GM18909 (cell line): ENCODE measurements at regions not wholly inside any gene's neighbourhood (a gene's known extent, or its start where the extent isn't known, plus 50 kb on each side); places are given as distances from the start of the nearest gene placed in this dataset.

Experiments used
- ATAC-seq: cut with Tn5 transposase; IDR thresholded peaks from one replicate; pipeline ENCODE4 v1.9.1; 2021; ENCODE audit warnings: mild to moderate bottlenecking; ENCODE audit not compliant: unreplicated experiment, poor library complexity

DNA sequence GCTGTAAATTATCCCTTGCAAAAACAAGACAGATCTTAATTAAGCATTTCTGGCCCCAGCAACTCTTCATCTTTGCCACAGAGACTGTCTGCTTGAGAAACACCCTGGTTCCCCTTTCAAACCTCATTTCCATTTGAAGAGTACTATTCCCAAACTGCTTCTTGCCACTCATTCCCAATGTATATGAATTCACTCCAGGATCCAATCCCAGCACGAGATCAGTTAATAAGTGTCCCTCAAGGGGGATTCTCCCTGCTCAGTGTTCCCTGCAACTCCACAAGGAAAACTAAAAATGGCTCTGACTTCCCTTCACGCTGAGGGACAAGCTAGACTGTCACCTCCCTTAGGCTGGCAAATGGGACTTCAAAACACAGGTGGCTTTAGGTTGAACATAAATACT is 173.2 kb downstream of the SIPA1L2 start:
- no peak for ATAC-seq

DNA sequence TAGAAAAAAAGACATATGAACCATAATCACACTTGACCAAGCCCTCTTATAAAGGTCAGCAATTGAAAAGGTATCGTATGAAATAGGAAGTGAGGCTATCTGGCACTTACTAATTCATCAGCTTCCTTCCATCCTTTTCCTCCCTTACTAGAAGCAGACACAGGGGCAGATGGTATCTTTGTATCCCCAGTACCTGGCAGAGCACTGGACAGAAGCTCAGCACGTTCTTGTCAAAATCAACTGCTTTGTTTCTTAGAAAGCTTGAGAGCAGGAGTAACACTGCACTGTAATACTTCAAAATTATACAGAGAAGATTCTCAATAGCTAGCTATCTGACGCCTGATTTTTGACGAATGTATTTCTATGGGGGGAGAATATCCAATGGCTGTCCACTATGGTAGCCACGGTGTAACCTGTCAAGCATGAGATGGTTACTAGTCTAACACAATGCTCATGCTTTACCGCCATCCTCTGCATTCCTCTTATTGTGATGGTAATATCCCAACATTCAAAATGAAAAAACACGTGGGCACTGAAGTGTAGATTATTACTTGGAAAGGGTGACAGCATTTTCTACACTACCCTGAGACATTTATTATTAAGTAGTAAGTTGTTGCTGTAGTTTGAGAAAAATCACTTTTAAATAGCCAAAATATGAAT is 175.6 kb downstream of the SIPA1L2 start:
- ATAC-seq, result no peak

DNA sequence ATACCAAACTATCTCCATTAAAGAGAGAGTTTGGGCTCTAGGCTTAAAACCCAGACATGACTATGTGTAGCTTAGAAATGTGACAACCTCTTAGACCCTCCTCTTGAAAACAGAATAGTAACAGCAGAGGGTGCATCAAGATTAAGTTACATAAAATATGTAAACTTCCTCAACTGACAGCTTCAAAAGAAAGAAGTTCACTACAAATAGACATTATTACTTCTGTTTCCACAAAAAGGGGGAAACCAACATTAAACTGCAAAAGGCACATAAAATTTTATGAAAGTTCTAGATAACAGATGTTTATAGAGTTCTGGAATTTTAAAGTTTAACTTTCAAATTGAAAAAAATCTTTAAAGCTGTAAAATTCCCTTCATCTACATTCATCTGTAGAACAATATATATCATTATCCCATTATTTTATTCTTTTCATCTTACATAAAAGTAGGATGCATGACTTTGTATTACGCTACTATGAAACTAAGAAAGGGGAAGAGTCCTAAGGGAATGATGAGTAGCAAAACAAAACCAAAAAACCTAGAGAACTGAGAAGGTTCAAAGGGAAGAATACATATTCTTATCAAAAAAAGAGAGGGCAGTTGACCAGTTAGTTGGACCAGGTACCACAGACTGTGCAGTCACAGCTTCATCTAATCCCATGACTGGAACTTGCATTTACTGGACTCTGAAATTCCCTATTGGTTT is 177.0 kb downstream of the SIPA1L2 start:
- ATAC-seq, result no peak

DNA sequence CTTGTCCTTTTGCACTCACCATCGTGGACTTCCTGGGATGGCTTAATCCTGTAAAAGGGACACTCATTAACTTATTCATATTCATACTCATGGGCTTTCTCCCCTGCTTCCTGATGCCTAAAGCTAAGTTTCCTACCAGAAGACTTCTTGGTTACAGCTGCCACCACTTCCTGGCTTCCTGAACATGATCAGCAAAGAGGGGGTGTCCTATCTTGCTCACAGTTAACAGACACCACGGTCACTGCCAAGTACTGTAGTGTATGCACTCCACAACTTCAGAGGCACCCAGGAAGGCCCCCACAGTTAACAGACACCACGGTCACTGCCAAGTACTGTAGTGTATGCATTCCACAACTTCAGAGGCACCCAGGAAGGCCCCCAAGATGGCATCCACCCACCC is 177.8 kb downstream of the SIPA1L2 start:
- ATAC-seq, result no peak

DNA sequence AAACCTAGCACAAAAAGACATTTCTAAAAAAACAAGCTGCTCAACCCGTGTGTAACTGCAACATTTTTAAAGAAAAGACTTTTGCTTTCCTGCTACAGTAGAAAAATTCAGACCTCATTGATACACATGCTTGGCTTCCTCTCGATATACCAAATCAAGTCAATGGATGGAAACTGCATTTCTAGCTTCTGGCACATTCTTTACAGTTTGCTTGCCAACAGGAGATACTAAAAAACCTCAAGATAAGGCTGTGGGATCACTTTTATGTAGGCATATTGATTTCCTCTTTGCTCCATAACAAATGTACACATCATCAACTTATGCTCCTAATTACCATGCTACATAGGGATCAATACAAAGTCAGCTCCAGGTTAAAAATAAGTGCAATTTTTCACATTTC is 178.4 kb downstream of the SIPA1L2 start:
- no peak for ATAC-seq

DNA sequence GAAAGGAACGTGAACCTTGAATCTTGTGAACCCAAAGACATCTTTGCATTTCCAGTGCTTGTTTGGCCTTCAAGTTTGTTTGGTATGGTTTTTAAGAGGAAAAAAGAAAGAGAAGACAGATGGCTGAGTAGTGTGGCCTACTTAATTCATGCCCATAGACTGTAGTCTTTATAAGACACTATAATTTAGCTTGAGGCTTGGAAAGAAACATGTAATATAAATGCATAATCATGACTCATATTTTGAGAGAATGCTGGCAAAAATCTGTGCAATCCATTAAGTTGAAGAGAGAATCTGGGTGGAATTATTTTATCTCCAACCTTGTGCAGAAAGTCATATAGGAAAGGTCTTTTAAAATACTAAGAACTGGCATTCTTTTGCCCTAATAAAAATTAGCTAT is 179.3 kb downstream of the SIPA1L2 start:
- no peak for ATAC-seq

DNA sequence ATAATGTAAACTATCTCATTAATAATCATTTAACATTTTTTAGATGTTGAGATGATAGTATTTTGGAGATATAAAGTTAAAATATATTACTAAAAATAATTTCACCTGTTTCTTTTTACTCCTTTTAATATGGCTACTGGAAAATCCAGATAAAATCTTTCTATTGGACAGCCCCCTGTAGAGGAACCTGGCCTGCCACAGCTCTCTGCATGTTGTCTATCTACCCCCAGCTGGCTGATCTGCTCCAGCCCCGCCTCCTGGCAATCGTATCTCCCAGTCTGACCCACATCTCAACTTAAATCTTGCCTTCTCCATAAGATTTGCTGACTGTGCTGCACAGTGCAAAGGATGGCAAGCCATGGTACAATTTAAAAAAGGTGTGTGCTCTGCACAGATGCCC is 182.8 kb downstream of the SIPA1L2 start:
- ATAC-seq, result no peak

DNA sequence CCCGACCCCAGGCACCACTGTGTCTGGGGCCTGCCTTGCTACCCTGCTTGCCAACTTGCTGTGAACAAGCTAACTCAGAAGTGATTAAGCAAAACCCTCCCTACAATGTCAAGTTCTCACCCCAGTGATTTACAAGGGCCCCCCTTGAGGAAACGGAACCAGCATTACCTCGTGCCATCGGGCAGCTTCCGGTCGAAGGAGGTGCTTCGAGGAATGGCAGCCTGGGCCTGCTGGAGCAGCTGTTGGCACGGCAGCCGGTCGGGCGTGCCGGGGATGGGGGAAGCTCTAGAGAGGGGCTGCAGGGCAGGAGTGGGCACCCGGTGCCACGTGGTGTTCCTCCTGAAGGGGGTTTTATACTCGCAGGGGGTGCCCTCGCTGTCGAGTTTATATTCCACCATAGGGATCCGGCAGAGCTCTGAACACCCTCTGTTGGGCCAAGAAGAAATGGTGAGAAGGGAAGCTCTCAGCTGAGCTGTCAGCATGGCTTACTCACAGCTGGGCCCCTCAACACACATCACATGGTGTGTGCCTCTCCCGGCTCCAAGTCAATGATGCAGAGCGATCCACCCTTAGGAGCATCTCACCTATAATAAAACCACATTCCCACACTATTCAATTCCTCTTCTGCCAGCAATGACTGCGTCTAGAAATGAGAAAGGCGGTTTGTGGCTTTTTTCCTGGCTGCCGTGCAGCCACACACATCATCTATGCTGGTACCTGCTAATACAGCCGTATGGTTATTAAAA is 184.4 kb downstream of the SIPA1L2 start:
- ATAC-seq, result no peak

DNA sequence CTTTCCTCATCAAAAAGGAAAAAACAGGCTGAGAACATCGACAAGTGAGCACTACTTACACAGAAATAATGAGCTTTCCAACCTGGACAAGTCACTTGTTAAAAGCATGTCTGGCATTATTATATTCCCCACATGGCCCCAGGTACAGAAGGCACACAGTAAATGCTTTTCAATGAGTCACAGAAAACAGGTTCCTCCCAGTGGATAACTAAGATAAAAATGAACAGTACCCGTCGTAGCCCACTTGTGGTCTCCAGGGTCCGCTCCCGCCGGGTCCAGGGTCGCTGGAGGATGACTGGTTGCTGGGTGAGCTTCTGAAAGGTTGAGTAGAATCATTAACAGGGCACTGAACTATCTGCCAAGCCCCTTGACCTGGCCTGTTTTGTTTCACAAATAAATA is 186.6 kb downstream of the SIPA1L2 start:
- ATAC-seq, result no peak

DNA sequence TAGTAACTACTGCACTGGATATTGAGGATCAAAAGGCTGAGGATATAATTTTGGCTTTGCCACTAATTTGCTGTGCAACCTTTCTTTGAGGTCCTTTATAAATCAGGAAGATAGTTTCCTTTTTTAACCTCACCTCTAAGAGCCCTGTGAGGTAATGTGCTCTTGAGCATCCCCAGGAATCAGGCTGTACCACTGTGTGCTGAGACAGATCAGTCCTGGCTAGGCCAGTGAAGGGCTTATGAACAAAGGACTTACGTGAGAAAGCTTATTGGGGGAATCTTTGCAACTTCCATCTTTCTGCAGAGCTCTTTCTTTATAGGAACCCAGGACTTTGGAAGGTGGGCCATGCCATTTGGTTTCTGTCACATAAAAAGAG is 188.9 kb downstream of the SIPA1L2 start:
- ATAC-seq, result no peak

DNA sequence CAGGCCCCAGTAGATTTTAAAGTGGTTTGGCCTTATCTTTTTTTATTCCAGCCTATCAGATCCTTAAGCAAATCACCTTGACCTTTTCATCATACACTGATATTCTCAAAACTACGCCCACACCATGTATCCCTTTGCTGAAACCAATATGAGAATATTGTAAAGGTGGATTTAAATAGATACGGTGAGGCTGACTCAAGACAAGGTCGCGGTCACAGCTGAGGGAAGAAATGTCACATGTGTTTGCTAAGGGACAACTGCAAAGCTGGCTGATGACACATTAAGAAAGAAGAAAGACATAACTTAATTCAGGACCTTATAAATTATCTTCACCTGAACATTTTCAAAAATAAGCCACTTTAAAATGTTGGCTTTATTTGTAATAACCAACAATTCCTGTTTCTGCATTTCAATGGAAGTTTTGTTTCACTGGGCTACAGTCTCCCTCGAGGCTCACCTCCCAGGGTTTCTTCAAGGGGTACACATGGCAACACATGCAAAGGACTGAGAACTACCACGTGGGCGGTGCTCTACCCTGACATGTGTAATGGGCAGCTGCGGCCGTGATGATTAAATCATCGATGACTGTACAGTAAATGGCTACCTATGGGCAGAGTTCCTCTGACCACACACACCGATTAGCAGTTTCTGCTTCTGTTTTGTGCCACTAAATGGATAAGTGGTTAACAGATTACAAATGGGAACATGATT is 189.5 kb downstream of the SIPA1L2 start:
- no peak for ATAC-seq

DNA sequence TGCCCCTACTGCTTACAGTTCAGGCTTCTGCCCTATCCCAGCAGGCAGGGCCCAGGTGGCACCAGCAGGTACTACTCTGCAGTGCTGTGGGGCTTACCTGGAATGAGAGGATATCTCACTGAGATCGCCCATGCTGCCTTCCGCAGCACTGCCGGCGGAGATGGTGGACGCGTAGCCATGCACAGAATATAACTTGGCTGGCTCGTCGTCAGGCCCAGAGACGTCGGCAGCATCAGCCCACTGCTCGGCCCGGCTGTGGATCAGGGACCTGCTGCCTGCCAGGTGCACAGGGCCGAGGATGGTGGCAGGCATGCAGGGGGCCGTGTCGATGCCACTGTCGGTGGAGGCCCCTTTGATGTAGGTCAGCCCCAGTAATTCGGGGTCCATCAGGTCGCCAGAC is 190.9 kb downstream of the SIPA1L2 start:
- no peak for ATAC-seq

DNA sequence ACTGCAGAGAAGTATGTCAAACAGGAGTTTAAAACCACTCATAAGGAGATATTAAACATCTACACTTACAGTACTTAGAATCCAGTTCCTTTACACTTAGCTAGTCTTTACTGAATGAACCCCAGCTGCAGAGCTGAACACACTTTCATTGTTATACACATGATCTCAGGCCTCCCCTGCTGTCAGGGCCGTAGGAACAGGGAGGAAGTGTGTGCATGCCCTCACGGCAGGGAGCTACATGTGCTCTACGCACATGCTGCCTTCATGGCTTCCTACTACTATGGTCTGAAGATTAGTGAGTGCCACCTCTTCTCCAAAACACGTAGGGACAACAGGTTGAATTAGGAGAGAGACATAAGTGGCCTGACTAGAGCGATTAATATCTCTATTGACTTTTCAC is 191.5 kb downstream of the SIPA1L2 start:
- ATAC-seq, result no peak

DNA sequence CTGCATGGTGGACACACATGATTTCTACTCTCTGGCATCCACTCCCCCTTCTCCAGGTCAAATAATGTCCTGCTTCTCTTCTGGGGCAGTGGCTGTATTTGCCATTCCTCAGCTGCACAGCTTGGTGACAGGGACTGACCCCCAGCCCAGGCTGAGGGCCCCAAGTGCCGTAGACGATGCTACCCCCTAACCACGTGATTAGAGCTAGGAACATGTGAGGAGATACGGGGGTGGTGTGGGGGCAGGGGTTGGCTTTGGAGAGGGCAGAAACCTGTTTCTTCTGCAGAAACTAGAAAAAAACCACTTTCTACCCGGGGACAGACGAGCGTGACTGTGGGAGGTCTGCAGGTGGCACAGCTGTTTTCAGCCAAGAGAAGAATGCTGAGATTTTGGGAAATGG is 192.4 kb downstream of the SIPA1L2 start:
- ATAC-seq, result no peak

DNA sequence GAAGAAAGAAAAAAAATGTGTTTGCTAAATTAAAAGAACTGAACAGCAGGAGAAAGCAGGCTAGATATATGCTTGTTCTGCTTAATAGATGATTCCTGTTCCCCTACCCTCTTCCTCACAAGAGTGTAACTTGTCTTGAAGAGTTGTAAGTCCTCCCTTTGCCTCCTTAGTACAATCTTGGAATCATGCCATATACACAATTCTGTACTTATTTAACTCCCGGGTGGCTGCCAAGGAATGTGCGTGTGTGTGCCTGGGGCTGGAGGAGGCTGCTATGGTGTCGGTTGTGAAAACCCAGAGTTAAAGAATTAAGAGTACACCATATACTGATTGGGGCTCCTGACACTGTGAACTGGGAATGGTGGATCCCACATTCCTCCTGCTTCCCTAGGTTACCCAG is 194.2 kb downstream of the SIPA1L2 start:
- ATAC-seq, result no peak

DNA sequence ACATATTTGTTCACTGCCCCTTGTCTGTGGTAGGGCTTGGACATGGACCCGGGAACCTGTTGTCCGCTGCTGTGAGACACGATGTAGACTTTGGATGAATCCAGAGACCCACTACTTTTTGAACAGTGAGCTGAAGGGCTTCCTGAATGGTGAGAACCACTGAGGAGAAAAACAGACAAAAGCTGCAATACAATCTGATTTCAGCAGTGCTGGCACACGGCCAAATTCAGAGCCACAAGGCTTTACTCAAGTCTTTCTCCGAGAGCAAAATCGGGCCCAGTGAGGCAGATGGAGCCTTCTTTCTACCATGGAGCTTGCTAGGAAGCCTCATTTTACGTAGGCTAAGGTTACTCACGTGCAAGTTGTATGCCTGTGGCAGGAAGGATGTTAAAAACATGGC is 197.6 kb downstream of the SIPA1L2 start:
- no peak for ATAC-seq

DNA sequence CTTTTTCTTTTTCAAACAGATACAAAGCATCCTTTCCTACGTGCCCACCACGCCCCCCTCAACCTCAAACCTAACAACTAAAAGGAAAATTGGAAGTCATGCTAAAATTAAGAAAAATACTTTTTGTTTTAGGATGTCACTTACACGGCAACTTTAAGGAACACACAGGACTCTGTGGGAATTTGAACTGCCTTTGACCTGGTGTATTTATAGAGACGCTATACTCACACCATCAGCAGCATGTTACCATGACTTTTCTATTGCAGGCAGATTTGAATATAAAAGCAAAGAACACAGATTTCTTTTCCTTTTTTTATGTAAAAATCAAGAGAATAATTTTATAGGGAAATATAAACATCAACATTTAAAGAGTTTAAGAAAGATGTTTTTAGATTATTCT is 198.2 kb downstream of the SIPA1L2 start:
- no peak for ATAC-seq

DNA sequence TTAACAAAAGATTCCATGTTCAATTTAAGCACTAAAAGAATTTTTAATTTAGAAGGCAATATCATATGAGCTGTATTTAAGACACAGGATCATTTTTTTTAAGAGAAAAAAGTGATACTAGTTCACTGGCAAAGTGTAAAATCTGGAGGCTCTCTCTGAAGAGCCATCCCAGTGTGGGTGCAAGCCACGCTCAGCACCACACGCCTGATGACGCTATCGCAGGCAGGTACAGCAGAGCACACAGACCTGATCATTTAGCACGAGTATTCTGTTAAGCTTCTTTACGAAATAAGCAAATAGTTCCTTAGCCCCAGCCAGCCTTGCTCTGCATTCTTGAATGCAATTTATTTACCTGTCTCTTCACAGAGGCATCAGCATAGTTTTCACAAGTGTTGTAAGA is 198.6 kb downstream of the SIPA1L2 start:
- ATAC-seq, result no peak

DNA sequence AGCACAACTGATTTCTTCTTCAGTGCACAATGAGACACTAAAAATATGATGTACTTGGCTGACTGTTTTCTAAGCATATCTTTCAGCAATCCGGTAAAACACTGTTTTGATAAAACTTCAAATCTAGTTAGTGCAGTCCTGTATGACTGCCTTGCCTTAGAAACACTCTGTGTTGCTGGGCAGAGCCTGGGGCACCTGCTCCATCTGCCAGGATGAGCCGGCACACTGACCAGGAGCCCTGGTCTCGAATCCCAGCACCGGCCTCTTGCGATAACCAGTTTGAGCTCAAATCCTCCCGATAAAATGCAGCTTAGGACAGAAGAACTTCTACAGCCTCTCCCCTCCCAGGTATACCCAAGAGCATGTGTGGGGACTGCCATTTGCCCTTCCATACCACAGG is 199.5 kb downstream of the SIPA1L2 start:
- no peak for ATAC-seq

DNA sequence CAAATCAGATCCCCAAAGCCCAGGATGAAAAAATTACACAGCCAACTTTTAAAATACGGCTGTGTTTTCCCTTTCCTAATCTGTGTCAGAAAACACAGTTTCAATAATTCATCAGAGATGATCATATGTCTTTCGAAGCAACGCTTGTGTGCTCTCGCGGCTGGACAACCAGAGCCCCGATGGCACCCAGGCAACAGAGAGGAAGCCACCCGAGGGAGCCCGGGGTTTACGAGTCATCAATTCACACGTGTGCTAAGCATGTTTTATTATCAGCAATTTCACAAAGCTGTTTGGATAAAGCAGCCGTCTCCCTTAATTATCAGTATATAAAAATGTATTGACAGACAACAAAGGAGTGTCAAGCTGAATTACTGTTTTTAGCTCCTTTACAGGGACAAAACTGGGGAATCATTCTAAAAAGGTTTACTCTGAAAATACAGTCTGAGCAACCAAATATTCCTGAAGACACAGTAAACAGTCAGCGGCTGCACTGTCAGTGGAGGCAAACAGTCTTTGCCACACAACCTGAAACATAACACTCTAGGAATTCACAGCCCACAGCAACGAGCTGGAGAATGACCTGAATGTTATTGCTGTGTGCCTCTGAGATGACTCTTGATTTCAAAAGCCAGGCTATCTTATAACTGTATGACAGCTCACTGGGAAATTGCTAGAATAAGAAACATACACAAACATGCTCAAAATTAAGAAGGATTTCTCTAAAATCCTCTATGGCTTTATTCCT is 201.0 kb downstream of the SIPA1L2 start:
- ATAC-seq, result no peak
